Calu3 (cell line): ENCODE measurements at regions not wholly inside any gene's neighbourhood (a gene's known extent, or its start where the extent isn't known, plus 50 kb on each side); places are given as distances from the start of the nearest gene placed in this dataset.

Experiments used
- BruUV-seq: library from RNA; stranded (reverse); fragments of 400-500 nt; replicated peaks from 2 replicates; lab custom pipeline; 2021; lab: Mats Ljungman, UMichigan
- CTCF ChIA-PET: fragments of 300-600 bp; sonication (Branson Sonifier 250); formaldehyde crosslinking; loops from one replicate; lab custom pipeline; 2022; ENCODE audit warnings: antibody characterized with exemption; lab: Charles Lee
- DNase-seq: peaks from one replicate; pipeline ENCODE4 v3.0.0; 2022
- H3K27ac Mint-ChIP-seq: one replicate; pipeline ENCODE4 v1.8.0; 2022; ENCODE audit warnings: mixed read lengths; ENCODE audit not compliant: unreplicated experiment
- H3K27me3 Mint-ChIP-seq: one replicate; pipeline ENCODE4 v1.8.0; 2022; ENCODE audit warnings: mixed read lengths; ENCODE audit not compliant: unreplicated experiment
- H3K36me3 Mint-ChIP-seq: one replicate; pipeline ENCODE4 v1.8.0; 2022; ENCODE audit warnings: mild to moderate bottlenecking, moderate library complexity, mixed read lengths; ENCODE audit not compliant: insufficient read depth, unreplicated experiment
- H3K4me1 Mint-ChIP-seq: one replicate; pipeline ENCODE4 v1.8.0; 2022; ENCODE audit warnings: mild to moderate bottlenecking, low read depth, mixed read lengths; ENCODE audit not compliant: unreplicated experiment
- H3K4me3 Mint-ChIP-seq: one replicate; pipeline ENCODE4 v1.8.0; 2022; ENCODE audit warnings: mild to moderate bottlenecking, low read depth, moderate library complexity, mixed read lengths; ENCODE audit not compliant: unreplicated experiment
- H3K9me3 Mint-ChIP-seq: one replicate; pipeline ENCODE4 v1.8.0; 2022; ENCODE audit warnings: low read depth, mixed read lengths; ENCODE audit not compliant: unreplicated experiment
- CTCF ChIP-seq: fragments of 200-600 bp; IDR thresholded peaks from one replicate; pipeline ENCODE4 v1.8.0; 2022; ENCODE audit warnings: antibody characterized with exemption; ENCODE audit not compliant: unreplicated experiment
- intact Hi-C: fragments of 100-400 bp; cut with micrococcal nuclease; formaldehyde crosslinking; loops from one replicate; pipeline ENCODE4 v1.10.0; 2022; ENCODE audit not compliant: unreplicated experiment

DNA sequence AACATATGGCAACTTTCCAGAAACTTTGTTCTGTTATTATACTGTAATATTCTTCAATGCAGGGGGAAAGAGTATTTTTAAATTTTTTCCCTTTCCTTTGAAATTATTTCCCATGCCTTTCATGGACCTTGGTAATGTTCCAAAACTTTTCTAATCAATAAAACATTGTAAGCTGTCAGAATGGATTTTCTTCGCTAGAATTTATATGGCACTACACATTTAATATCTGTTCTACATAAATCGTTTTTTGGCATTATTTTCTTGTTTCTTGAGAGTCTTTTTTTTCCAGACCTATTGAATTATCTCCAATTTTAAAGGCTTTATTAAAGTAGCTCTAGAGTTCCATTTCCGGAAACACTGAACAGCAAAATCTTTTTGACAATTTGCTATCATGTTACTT, 249.0 kb downstream of the TMEM167A start:
- H3K36me3 Mint-ChIP-seq = no peaks in the 10 kb centered on the region
- BruUV-seq = no TSS peak
- no peaks in the 10 kb centered on the region for H3K27me3 Mint-ChIP-seq
- no peak for DNase-seq
- peaks cover 2% of the 10 kb centered on the region for H3K9me3 Mint-ChIP-seq
- H3K4me3 Mint-ChIP-seq = no peak overlapping the region
- H3K27ac Mint-ChIP-seq = no peak overlapping the region
- intact Hi-C loops = no loop called here
- CTCF ChIA-PET = no interaction called here
- no peaks in the 10 kb centered on the region for H3K4me1 Mint-ChIP-seq
- TF ChIP-seq CTCF = no peak

DNA sequence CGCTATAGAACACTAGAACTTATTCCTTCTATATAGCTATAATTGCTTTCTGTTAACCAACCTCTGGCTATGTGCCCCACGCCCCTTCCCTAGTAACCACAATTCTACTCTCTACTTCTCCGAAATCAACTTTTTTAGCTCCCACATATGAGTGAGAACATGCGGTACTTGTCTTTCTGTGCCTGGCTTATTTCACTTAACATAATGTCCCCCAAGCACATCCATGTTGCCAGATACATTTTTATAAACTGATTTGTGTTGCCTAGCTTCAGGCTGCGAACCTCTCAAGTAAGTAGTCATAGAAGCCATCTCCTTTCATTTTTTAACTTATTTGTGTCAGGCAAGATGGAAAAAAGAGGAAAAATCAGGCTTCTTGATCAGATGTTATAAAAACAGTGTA, 249.5 kb downstream of the TMEM167A start:
- intact Hi-C loops = no loop called here
- Mint-ChIP-seq H3K36me3 (no peaks in the 10 kb centered on the region), H3K4me3 (no peak overlapping the region), H3K9me3 (no peaks in the 10 kb centered on the region), H3K27ac (no peak overlapping the region), H3K4me1 (no peaks in the 10 kb centered on the region), H3K27me3 (no peaks in the 10 kb centered on the region)
- CTCF ChIA-PET = no interaction called here
- no TSS peak for BruUV-seq
- DNase-seq = no peak
- TF ChIP-seq CTCF = no peak

DNA sequence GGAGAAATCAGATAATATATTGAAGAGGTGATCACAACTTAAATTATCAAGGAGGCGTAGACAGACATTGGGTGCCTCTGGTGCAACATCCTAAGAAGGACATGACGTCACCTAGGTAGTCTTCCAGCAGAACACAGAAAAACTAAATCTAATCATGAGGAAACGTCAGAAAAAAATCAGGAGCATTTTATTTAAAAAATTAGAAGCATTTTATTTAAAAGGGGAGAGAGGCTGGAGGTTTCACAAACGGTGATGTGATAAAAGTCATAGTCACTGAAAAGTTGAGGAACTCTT, 254.6 kb downstream of the TMEM167A start:
- Mint-ChIP-seq H3K36me3 (no peaks in the 10 kb centered on the region), H3K9me3 (no peaks in the 10 kb centered on the region), H3K4me3 (no peak overlapping the region), H3K27ac (no peak overlapping the region), H3K4me1 (no peaks in the 10 kb centered on the region), H3K27me3 (no peaks in the 10 kb centered on the region)
- intact Hi-C loops = no loop called here
- TF ChIP-seq CTCF = no peak
- CTCF ChIA-PET = no interaction called here
- DNase-seq = no peak
- BruUV-seq = no TSS peak

DNA sequence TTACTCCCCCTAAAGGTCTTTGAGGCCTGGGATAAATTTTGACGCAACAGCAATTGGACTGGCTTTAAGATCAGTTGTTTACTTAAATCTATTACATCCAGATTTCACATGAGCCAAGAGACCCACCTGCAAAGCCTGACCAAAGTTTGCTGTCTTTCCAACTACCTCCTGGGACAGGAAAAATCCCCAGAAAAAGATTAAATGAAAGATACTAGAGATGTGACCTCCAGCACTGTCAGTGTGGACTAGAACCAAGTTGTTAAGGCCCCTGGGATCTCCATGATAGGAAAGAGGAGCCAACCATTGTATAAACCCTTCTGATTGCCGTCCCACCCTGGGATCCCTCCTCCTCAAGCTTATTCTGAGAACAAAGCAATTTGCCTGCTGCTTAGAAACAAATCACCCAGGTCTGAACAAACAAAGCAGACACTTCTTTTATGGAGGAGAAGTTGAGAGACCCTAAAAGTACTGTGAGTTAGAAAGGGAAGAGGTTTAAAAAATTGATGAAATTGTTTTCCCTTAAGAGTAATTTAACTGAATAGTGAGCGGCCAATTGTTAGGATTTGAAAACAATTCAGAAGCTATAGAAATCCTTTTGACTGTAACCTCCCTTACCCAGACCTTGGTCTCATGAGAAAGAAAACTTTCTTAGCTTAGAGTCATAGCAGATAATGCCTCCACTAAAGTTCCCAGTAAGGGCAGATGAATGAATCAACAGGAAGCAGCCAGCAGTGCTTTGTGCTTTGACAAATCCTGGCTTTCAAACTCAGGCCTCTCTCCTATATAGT, 255.2 kb downstream of the TMEM167A start:
- Mint-ChIP-seq H3K36me3 (no peaks in the 10 kb centered on the region), H3K4me1 (no peaks in the 10 kb centered on the region), H3K4me3 (no peak overlapping the region), H3K27ac (no peak overlapping the region), H3K27me3 (no peaks in the 10 kb centered on the region), H3K9me3 (no peaks in the 10 kb centered on the region)
- CTCF ChIA-PET = no interaction called here
- no TSS peak for BruUV-seq
- DNase-seq = no peak
- TF ChIP-seq CTCF = no peak
- intact Hi-C loops = no loop called here
